Skin epidermis (tissue), 12 donors: ENCODE measurements at regions not wholly inside any gene's neighbourhood (a gene's known extent, or its start where the extent isn't known, plus 50 kb on each side); places are given as distances from the start of the nearest gene placed in this dataset.
"Not testable (repeated sequence)": the region's sequence is repeated elsewhere in the genome, so short reads cannot be mapped to it uniquely, and the experiment has no call there.

ENCODE experiments used
- H3K27ac ChIP-seq, 21 experiments: fragments of 200-600 bp; sonication (generic) in 11 of 21; one replicate each; pipeline ENCODE4 v1.5.0; 2020; ENCODE audit warnings: mild to moderate bottlenecking in 3 of 21, inconsistent platforms in 2 of 21, moderate library complexity in 2 of 21
- H3K4me3 ChIP-seq, 7 experiments: fragments of 200-600 bp; sonication (generic) in 2 of 7; one replicate each; pipeline ENCODE4 v1.5.0; 2020; ENCODE audit warnings: inconsistent platforms in 2 of 7, mild to moderate bottlenecking in 2 of 7, moderate library complexity in 1 of 7

DNA sequence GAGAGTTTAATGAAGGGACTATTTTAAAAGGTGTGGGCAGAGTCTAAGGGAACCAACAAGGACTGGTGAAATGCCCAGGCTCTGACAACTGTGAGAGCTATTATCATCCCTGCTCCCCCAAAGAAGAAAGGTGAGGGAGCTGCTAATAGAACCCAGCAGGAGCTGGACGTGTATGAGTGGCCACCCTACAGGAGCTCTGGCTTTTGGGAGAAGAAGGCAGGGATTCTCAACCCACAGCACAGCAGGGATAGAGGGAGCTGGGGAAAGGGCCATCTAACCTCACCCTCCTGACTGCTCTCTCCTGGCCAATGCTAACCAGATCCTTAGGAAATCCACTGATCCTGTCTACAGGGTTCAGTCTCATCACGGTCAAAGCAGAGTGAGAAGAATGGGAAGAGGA, 57.1 kb downstream of the GRIN2B start:
- no peak overlapping the region for H3K27ac ChIP-seq

DNA sequence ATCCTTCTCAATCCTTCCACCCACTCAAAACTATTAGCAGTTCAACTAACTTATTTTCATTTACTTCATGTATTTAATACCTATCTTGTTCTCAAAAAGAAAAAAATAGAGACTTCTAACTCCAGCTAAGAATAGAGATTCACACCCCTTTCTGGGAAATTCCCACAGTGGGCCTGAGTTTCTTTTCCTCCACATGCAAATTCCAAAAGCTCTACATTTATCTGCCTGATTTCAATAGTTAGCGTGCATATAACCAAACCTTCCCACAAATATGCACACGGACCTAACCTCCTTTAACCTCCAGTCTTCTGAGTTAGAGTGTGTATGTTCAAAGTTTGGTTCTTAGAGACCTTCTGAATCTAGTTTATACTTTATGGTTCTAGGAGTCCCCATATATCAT, 62.5 kb downstream of the GRIN2B start:
- H3K4me3 ChIP-seq = no peak overlapping the region
- no peak overlapping the region for H3K27ac ChIP-seq

More for the DNA sequence above, 57.1 kb downstream of the GRIN2B start:
- H3K4me3 ChIP-seq = no peak overlapping the region

DNA sequence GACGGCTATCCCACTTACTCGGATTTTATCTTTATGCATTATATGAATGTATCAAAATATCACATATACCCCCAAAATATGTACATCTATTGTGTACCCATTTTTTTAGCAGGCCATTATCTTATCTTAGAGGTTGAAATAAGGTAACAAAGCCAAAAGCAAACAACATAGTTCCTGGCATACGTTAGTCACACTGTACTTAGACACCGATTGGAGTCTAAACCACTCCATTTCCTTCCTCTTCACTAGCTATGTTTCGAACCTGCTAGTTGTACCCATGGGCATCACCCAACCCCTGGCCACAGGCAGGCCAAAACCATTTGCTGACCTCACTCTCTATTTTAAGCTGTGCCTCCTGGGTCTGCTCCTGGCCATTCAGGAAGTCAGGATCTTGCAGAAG, 66.3 kb downstream of the GRIN2B start:
- H3K27ac ChIP-seq = no peak overlapping the region

DNA sequence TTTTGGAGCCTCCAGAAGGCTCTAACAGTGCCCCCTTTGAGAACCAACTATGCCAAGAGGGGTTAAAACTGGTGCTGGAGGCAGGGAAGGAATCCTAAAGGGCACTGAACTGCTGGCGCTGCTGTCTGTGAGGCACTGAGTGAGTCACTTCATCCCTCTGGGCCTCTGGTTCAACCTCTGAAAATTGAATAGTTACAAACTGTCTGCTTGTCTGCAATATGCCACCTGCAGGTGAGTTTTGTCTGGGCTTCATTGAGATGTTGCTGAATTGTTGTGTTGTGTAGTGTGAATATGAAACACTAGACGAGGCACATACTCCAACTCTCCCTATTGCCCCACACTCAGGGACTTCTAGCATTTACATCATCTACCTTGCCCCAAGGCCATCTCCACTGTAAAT, 68.0 kb downstream of the GRIN2B start:
- Histone ChIP-seq H3K4me3 (no peak overlapping the region), H3K27ac (no peak overlapping the region)

More for the DNA sequence above, 66.3 kb downstream of the GRIN2B start:
- no peak overlapping the region for H3K4me3 ChIP-seq

DNA sequence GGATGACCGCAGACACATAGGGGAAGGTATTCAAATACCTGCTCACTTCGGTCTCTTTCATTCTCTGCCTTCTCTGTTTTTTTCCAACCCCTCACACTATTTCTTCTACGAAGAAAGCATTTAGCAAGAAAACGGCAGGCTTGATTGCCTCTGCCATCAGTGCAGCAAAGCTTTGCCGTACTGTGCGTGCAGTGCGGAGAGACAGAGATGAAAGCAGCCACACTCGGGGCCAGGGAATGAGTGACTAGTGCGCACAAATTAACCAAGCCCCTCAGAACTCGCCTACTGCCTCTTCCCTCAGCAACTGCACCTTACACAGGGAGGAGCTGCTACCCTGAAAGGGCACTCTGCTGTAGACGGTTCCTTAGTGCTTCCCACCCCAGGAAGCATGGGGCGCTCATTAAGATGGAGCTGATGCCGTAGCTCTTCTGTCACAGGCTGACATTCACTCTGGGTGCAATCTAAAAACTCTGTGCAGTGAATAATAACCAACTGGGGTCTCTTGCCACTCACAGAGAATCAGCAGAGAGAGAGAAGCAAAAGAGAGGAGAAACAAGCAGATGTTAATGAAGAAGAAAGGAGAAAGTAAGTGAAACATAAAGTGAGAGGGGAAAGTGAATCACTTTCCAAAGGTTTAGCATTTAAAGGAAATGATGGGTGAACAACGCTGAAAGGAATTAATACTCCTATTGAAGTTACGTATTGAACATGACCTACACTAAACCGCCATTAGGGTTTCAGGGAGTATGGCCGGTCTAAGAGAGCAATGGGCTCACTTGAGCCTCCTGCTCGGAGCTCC, 69.4 kb downstream of the GRIN2B start:
- H3K4me3 ChIP-seq = no peak overlapping the region
- H3K27ac ChIP-seq = no peak overlapping the region

- no peak overlapping the region for H3K27ac ChIP-seq
- H3K4me3 ChIP-seq = no peak overlapping the region
These were observed 75.6 kb downstream of the GRIN2B start for GRCh38 chr12:13905794-13906193.

DNA sequence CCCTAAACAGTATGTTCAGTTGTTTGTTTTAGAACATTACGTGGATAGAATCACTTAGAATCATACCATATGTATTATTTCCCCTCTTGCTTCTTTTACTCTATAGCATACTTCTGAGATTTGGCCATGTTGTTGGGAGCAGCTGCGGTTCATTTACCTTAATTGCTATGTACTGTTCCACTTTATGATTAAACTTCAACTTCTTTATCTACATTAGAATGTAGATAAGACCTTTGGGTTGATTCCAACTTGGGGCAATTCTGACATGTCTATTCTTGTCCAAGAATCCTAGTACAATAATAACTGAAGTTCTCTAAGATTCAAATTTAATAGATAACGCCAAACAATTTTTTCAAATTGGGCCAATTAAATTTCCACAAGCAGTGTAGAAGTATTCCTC, 80.7 kb downstream of the GRIN2B start:
- H3K27ac ChIP-seq = no peak overlapping the region
- H3K4me3 ChIP-seq = no peak overlapping the region

DNA sequence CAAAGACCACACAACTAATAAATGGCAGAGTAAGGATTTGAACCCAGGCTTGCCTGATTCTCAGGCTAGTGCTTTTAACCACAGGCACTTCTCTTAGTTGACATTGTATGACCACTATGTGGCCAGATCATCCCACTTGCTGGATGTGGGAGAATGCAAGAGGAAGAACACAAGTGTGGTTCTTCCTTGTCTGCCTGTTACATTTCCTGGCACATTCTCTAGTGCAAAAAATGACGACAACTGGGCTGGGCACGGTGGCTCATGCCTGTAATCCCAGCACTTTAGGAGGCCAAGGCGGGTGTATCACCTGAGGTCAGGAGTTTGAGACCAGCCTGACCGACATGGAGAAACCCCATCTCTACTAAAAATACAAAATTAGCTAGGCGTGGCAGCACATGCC, 83.0 kb downstream of the GRIN2B start:
- H3K4me3 ChIP-seq, H3K27ac ChIP-seq: not testable (repeated sequence)

DNA sequence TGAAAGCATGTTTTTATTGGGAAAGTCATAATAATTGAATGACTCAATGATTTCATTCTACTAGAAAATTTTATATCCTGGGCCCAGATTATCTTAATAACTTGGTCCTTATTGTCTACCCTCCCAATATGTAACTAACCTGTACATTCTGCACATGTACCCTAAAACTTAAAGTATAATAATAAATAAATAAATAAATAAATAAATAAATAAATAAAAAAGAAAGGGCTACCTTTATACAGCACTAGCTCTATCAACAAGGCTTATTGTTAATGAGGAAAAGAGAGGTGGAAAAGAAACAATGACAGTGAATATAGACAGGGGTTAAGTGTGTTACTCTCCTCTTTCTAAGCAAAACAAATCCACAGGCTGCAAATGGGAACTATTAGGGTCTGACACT, 83.6 kb downstream of the GRIN2B start:
- H3K27ac ChIP-seq = no peak overlapping the region
- no peak overlapping the region for H3K4me3 ChIP-seq

GRCh38 chr12:13896063-13896626, 85.3 kb downstream of the GRIN2B start:
- no peak overlapping the region for H3K27ac ChIP-seq
- H3K4me3 ChIP-seq = no peak overlapping the region

GRCh38 chr12:13891902-13892301, 89.5 kb downstream of the GRIN2B start:
- no peak overlapping the region for H3K4me3 ChIP-seq
- H3K27ac ChIP-seq = no peak overlapping the region

GRCh38 chr12:13890943-13891342, 90.5 kb downstream of the GRIN2B start:
- Histone ChIP-seq H3K27ac (no peak overlapping the region), H3K4me3 (no peak overlapping the region)

- no peak overlapping the region for H3K27ac ChIP-seq
- no peak overlapping the region for H3K4me3 ChIP-seq
These were observed 93.5 kb downstream of the GRIN2B start for GRCh38 chr12:13887779-13888388.

GRCh38 chr12:13882176-13882575, 99.2 kb downstream of the GRIN2B start:
- H3K4me3 ChIP-seq = no peak overlapping the region
- H3K27ac ChIP-seq = no peak overlapping the region

GRCh38 chr12:13880613-13881012, 100.8 kb downstream of the GRIN2B start:
- no peak overlapping the region for H3K4me3 ChIP-seq
- no peak overlapping the region for H3K27ac ChIP-seq

GRCh38 chr12:13875744-13876143, 105.7 kb downstream of the GRIN2B start:
- no peak overlapping the region for H3K27ac ChIP-seq
- no peak overlapping the region for H3K4me3 ChIP-seq

DNA sequence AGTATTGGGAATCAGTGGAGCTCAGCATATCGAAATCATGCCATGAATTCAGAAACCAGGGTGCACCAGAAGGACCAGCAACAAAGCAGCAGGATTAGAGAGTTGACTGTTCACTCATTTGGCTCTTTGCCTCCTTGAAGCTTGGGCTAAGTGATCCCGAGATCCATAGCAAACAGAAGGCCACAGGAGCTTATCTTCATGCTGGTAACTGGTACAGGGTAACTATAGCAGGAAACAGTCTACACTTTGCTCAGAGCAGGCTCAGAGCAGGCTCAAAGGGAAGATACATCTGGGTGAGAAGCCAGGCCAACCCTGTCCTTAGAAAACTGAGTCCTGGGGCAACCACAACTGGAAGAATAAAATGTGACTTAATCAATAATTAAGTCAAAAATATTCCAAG, 111.1 kb downstream of the GRIN2B start:
- Histone ChIP-seq H3K4me3 (no peak overlapping the region), H3K27ac (no peak overlapping the region)

- no peak overlapping the region for H3K4me3 ChIP-seq
These were observed 117.2 kb downstream of the GRIN2B start for GRCh38 chr12:13864081-13864673.

GRCh38 chr12:13857750-13858149, 123.7 kb downstream of the GRIN2B start:
- no peak overlapping the region for H3K27ac ChIP-seq
- H3K4me3 ChIP-seq = no peak overlapping the region

More at GRCh38 chr12:13864081-13864673, 117.2 kb downstream of the GRIN2B start:
- H3K27ac ChIP-seq = no peak overlapping the region

- no peak overlapping the region for H3K4me3 ChIP-seq
- no peak overlapping the region for H3K27ac ChIP-seq
These were observed 127.9 kb downstream of the GRIN2B start for GRCh38 chr12:13853471-13853870.

- no peak overlapping the region for H3K27ac ChIP-seq
- no peak overlapping the region for H3K4me3 ChIP-seq
These were observed 129.6 kb downstream of the GRIN2B start for GRCh38 chr12:13851828-13852227.
